Left lobe of liver (tissue), 2 donors: ENCODE measurements at regions not wholly inside any gene's neighbourhood (a gene's known extent, or its start where the extent isn't known, plus 50 kb on each side); places are given as distances from the start of the nearest gene placed in this dataset.
"Not testable (repeated sequence)": the region's sequence is repeated elsewhere in the genome, so short reads cannot be mapped to it uniquely, and the experiment has no call there.

Source experiments
- ATAC-seq: fragments of 200-7000 bp; cut with Tn5 transposase; one replicate; pipeline ENCODE4 v1.9.1; 2020; ENCODE audit warnings: mild to moderate bottlenecking, moderate library complexity
- DNase-seq: peaks from one replicate; pipeline ENCODE4 v3.0.0-alpha.2; 2020; ENCODE audit warnings: low spot score
- donor health status: DM: no; HTN: no; CAD: no; lungs with moderate emphysema.
- donor health status: DM: no; HTN: yes; CAD: no.

- ATAC-seq (no peak), DNase-seq (no peak)
Observed at GRCh38 chr14:101289911-101290310, 271.4 kb upstream of the DIO3 start.

- ATAC-seq, result no peak
- DNase-seq, result no peak
Observed at GRCh38 chr14:101290611-101291010, 270.7 kb upstream of the DIO3 start.

GRCh38 chr14:101291390-101291789, 269.9 kb upstream of the DIO3 start:
- ATAC-seq, result no peak
- DNase-seq, result no peak

GRCh38 chr14:101292448-101292847, 268.8 kb upstream of the DIO3 start:
- ATAC-seq, result no peak

GRCh38 chr14:101293605-101294004, 267.7 kb upstream of the DIO3 start:
- no peak for DNase-seq
- no peak for ATAC-seq

More at GRCh38 chr14:101292448-101292847, 268.8 kb upstream of the DIO3 start:
- DNase-seq, result no peak

GRCh38 chr14:101294136-101294535, 267.2 kb upstream of the DIO3 start:
- DNase-seq, result no peak

GRCh38 chr14:101299781-101300180, 261.5 kb upstream of the DIO3 start:
- ATAC-seq, DNase-seq: not testable (repeated sequence)

More at GRCh38 chr14:101294136-101294535, 267.2 kb upstream of the DIO3 start:
- no peak for ATAC-seq

- no peak for ATAC-seq
- DNase-seq, result no peak
Observed at GRCh38 chr14:101301011-101301410, 260.3 kb upstream of the DIO3 start.

- not testable (repeated sequence) for DNase-seq, ATAC-seq
Observed at GRCh38 chr14:101307162-101307561, 254.1 kb upstream of the DIO3 start.

GRCh38 chr14:101311186-101311585, 250.1 kb upstream of the DIO3 start:
- ATAC-seq, DNase-seq: not testable (repeated sequence)

GRCh38 chr14:101313268-101313667, 248.0 kb upstream of the DIO3 start:
- DNase-seq (no peak), ATAC-seq (no peak)

- ATAC-seq (no peak), DNase-seq (no peak)
Observed at GRCh38 chr14:101315802-101316296, 245.4 kb upstream of the DIO3 start.

- DNase-seq (no peak), ATAC-seq (no peak)
Observed at GRCh38 chr14:101318271-101318670, 243.0 kb upstream of the DIO3 start.

GRCh38 chr14:101320396-101320795, 240.9 kb upstream of the DIO3 start:
- DNase-seq (no peak), ATAC-seq (no peak)

- no peak for DNase-seq
- no peak for ATAC-seq
Observed at GRCh38 chr14:101322223-101322622, 239.1 kb upstream of the DIO3 start.

- DNase-seq (no peak), ATAC-seq (no peak)
Observed at GRCh38 chr14:101323111-101323510, 238.2 kb upstream of the DIO3 start.

- not testable (repeated sequence) for ATAC-seq, DNase-seq
Observed at GRCh38 chr14:101323614-101324235, 237.6 kb upstream of the DIO3 start.

- DNase-seq (no peak), ATAC-seq (peak; percentile 24)
Observed at GRCh38 chr14:101325319-101325718, 236.0 kb upstream of the DIO3 start.

GRCh38 chr14:101328412-101329028, 232.8 kb upstream of the DIO3 start:
- DNase-seq, result peak; percentile 67
- peak; percentile 92 for ATAC-seq

GRCh38 chr14:101330416-101331140, 230.7 kb upstream of the DIO3 start:
- ATAC-seq (no peak), DNase-seq (no peak)

GRCh38 chr14:101331141-101331525, 230.2 kb upstream of the DIO3 start:
- DNase-seq (no peak), ATAC-seq (no peak)

- no peak for DNase-seq
- no peak for ATAC-seq
Observed at GRCh38 chr14:101331661-101332169, 229.6 kb upstream of the DIO3 start.
